ENCODE measurements at regions not wholly inside any gene's neighbourhood (a gene's known extent, or its start where the extent isn't known, plus 50 kb on each side); places are given as distances from the start of the nearest gene placed in this dataset.

DNA sequence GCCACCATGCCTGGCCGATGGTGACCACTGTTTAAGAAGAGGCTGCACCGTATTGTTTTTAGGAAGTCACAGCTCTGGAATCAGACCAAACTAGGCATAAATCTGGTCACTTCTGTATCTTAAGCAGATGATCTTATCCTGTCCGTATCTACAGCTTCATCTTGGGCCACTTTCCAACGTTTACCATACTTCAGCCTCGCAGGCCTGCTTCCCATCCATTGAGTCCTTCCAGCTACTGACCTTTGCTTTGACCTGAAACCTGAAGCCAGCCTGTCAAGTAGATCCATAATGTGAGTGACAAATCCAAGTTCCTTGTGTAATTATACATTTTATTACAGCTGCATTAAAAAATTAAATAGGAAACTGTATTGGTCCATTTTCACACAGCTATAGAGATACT is 1033.0 kb downstream of the CDH11 start:
- TF ChIP-seq, protein P1, sequence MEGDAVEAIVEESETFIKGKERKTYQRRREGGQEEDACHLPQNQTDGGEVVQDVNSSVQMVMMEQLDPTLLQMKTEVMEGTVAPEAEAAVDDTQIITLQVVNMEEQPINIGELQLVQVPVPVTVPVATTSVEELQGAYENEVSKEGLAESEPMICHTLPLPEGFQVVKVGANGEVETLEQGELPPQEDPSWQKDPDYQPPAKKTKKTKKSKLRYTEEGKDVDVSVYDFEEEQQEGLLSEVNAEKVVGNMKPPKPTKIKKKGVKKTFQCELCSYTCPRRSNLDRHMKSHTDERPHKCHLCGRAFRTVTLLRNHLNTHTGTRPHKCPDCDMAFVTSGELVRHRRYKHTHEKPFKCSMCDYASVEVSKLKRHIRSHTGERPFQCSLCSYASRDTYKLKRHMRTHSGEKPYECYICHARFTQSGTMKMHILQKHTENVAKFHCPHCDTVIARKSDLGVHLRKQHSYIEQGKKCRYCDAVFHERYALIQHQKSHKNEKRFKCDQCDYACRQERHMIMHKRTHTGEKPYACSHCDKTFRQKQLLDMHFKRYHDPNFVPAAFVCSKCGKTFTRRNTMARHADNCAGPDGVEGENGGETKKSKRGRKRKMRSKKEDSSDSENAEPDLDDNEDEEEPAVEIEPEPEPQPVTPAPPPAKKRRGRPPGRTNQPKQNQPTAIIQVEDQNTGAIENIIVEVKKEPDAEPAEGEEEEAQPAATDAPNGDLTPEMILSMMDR (IDR thresholded peaks at IDR 0.05): no peak
- no peak for TF ChIP-seq POLR2A (IDR thresholded peaks at IDR 0.05)

Measured in prostate gland (tissue), 2 donors.